Spinal cord (tissue), 9 donors: ENCODE measurements at regions not wholly inside any gene's neighbourhood (a gene's known extent, or its start where the extent isn't known, plus 50 kb on each side); places are given as distances from the start of the nearest gene placed in this dataset.
"Not testable (repeated sequence)": the region's sequence is repeated elsewhere in the genome, so short reads cannot be mapped to it uniquely, and the experiment has no call there.

Experiments
- DNase-seq, 6 donors: peaks; one replicate each; pipeline versions ENCODE4 v3.0.0 to v3.0.0-alpha.2; 2013 to 2015; ENCODE audit warnings: low spot score in 6 of 6, low read depth in 4 of 6
- H3K27ac ChIP-seq: one replicate; pipeline ENCODE4 v1.5.1; 2013; ENCODE audit warnings: low read depth, low read length, control low read depth
- H3K27me3 ChIP-seq: one replicate; pipeline ENCODE4 v1.6.1; 2013; ENCODE audit warnings: low read length; ENCODE audit not compliant: control insufficient read depth, insufficient read depth
- H3K36me3 ChIP-seq: one replicate; pipeline ENCODE4 v1.6.1; 2013; ENCODE audit warnings: low read length; ENCODE audit not compliant: control insufficient read depth, insufficient read depth
- H3K4me1 ChIP-seq: one replicate; pipeline ENCODE4 v1.6.1; 2013; ENCODE audit warnings: low read length; ENCODE audit not compliant: control insufficient read depth, insufficient read depth
- H3K4me3 ChIP-seq: one replicate; pipeline ENCODE4 v1.5.1; 2013; ENCODE audit warnings: low read depth, low read length, control low read depth
- H3K9me3 ChIP-seq: one replicate; pipeline ENCODE4 v1.6.1; 2013; ENCODE audit warnings: low read length; ENCODE audit not compliant: control insufficient read depth, insufficient read depth
- WGBS: methylation state at CpG from one replicate; pipeline ENCODE4 v1.1.5; 2013; ENCODE audit warnings: missing lambda C conversion rate; ENCODE audit not compliant: insufficient coverage; 5-methylcytosine and 5-hydroxymethylcytosine counted together
- donor health status: healthy.

DNA sequence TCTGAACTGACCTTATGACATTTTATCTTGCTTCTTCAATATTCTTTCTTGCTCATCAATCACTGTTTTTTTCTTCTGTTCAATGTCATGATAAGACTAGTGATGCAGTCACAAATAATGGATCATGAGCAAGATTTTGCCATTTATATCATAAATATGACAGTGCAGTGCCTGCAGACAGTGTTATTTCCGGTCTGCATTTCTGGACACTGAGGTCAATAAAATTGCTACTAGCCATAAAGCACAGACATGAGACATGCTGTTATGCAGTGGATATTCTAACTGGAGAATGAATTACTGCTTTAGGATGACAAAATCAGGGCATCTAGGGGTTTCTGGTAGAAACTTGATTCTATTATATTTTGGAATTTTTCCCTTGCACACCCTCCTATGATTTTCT is 1509.7 kb upstream of the LRRTM3 start:
- DNase-seq = no peak
- H3K4me1 ChIP-seq = no peaks in the 10 kb centered on the region
- 100% methylated on average over 1 of the region's 1 CpG for WGBS
- no peak overlapping the region for H3K27ac ChIP-seq
- no peaks in the 10 kb centered on the region for H3K27me3 ChIP-seq
- H3K36me3 ChIP-seq = no peaks in the 10 kb centered on the region
- H3K4me3 ChIP-seq = no peak overlapping the region
- H3K9me3 ChIP-seq = no peaks in the 10 kb centered on the region

DNA sequence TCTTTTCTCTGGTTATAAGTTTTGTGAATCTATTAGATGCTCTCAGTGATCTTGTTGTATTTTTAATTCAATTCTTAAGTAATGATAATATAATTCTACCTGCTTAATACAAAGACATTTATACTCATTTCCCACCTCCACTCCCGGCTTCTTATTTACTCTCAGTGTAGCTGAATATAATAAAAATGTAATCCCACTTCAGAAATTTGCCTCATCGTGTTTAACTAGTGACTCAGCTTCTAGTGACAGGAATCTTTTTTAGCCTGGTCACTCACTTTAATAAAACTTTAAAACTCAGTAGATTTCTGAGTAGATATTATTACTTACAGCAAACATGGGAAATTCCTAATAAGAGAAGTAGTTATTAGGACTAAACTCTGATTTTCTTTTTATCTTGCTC is 1506.2 kb upstream of the LRRTM3 start:
- Histone ChIP-seq H3K9me3 (no peaks in the 10 kb centered on the region), H3K27ac (no peak overlapping the region), H3K27me3 (no peaks in the 10 kb centered on the region), H3K4me1 (no peaks in the 10 kb centered on the region), H3K4me3 (no peak overlapping the region), H3K36me3 (no peaks in the 10 kb centered on the region)
- DNase-seq = no peak
- no CpG with 5 or more reads among the region's 2 CpGs for WGBS

DNA sequence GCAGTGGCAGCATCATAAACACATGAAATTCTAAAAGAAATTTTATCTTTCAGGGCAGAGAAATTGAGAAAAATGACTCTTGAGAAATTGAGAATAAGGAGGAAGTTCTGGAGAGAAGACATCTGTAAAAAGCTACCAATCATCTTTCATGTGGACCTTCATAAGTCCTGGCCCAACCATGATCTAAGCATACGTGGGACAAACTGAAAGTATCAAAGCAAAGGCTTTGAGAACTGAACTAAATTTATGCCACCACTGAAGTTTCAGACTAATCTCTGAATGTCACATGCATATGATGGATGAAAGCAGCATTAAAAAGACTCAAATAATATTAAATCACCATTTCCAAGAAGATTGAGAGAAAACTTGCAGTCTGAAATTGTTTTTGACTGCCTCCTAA is 1502.8 kb upstream of the LRRTM3 start:
- Histone ChIP-seq H3K4me3 (no peak overlapping the region), H3K36me3 (no peaks in the 10 kb centered on the region), H3K9me3 (no peaks in the 10 kb centered on the region), H3K27me3 (no peaks in the 10 kb centered on the region), H3K4me1 (no peaks in the 10 kb centered on the region), H3K27ac (no peak overlapping the region)
- no peak for DNase-seq
- WGBS = no CpG with 5 or more reads among the region's 1 CpG

DNA sequence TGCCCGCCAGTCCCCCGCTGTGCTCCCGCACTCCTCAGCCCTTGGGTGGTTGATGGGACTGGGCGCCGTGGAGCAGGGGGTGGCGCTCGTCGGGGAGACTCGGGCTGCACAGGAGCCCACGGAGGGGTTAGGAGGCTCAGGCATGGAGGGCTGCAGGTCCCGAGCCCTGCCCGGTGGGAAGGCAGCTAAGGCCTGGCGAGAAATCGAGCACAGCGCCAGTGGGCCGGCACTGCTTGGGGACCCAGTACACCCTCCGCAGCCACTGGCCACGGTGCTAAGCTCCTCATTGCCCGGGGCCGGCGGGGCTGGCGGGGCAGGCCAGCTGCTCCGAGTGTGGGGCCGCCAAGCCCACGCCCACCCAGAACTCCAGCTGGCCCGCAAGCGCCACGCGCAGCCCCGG is 1496.5 kb upstream of the LRRTM3 start:
- 99% methylated on average over 24 of the region's 30 CpGs for WGBS
- DNase-seq, H3K4me1 ChIP-seq, H3K4me3 ChIP-seq, H3K9me3 ChIP-seq, H3K27ac ChIP-seq, H3K27me3 ChIP-seq, H3K36me3 ChIP-seq: not testable (repeated sequence)

DNA sequence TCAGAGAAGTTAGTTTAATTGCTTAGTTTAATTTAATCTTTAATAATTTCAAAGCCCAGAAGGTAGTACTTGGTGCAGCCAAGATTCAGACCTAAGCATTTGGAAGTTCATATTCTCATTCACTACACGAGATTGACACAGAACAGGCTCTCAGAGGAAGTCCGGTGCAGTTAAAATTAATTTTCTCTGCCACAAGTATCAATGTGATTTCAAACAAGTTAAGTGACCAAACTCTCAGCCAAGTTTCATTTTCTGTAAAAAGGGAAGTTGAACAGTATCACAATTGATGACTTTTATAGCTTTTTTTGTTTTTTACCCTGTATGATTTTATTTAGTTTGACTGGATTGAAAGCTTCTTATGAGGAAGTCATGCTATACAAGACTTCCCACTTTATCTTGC is 1494.9 kb upstream of the LRRTM3 start:
- DNase-seq = no peak
- Histone ChIP-seq H3K36me3 (no peaks in the 10 kb centered on the region), H3K9me3 (no peaks in the 10 kb centered on the region), H3K27ac (no peak overlapping the region), H3K4me1 (no peaks in the 10 kb centered on the region), H3K4me3 (no peak overlapping the region), H3K27me3 (no peaks in the 10 kb centered on the region)
- WGBS = no CpG with 5 or more reads among the region's 2 CpGs

DNA sequence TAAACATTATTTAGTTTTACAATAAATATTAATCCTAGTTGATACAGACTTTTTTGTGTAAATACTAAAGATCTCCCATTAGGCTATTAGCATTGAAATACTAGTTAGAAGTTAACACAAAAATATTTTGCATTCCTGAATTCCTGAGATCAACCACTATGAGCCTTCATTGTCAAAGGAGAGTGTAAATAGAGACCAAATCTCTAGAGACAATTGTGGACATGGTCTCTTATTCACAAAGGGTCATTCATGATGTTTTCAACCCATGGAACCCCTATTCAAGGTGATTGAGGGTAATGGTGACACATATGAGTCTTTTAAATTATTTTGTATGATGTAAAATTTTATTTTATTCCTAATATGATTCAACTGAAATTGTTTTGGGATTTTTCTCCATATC is 1454.8 kb upstream of the LRRTM3 start:
- Histone ChIP-seq H3K36me3 (no peaks in the 10 kb centered on the region), H3K9me3 (no peaks in the 10 kb centered on the region), H3K27me3 (no peaks in the 10 kb centered on the region), H3K27ac (no peak overlapping the region), H3K4me1 (no peaks in the 10 kb centered on the region), H3K4me3 (no peak overlapping the region)
- no peak for DNase-seq

DNA sequence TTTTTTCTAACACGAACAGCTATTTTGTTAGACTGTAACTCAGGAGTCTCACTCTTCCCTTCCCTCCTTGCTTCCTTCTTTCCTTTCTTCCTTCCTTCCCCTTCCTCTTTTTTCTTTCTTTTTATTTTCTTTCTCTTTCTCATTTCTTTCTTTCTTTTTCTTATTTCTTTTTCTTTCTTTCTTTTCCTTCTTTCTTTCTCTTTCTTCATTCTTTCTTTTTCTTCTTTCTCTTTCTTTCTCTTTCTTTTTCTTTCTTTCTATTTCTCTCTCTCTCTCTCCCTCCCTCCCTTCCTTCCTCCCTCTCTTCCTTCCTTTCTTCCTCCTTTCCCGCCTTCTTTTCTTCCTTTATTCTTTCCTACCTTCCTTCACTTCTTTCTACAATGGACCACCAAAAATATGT is 1443.0 kb upstream of the LRRTM3 start:
- WGBS = 100% methylated on average over 1 of the region's 2 CpGs

DNA sequence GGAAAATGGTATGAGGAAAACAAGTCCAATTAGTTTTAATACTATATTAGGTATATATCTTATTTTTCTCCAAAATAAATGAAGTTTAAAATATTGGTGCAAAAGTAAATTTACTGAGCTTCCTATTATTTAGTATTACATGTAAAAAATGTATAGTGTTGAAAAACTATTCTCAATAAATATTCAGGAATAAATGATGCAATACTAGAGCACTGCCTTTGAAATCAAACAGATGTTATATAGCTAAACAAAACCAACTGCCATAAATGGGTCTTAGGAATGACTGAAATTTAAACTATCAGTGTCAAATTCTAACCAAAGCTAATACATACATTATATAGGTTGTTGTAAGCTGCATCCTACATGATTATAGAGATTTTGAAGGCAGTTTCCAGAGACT is 1434.0 kb upstream of the LRRTM3 start:
- DNase-seq = no peak
- Histone ChIP-seq H3K9me3 (no peaks in the 10 kb centered on the region), H3K4me1 (no peaks in the 10 kb centered on the region), H3K27me3 (no peaks in the 10 kb centered on the region), H3K4me3 (no peak overlapping the region), H3K36me3 (no peaks in the 10 kb centered on the region), H3K27ac (no peak overlapping the region)

More for the DNA sequence above, 1443.0 kb upstream of the LRRTM3 start:
- Histone ChIP-seq H3K27ac (no peak overlapping the region), H3K9me3 (no peaks in the 10 kb centered on the region), H3K36me3 (no peaks in the 10 kb centered on the region), H3K4me3 (no peak overlapping the region), H3K27me3 (no peaks in the 10 kb centered on the region), H3K4me1 (no peaks in the 10 kb centered on the region)
- no peak for DNase-seq

DNA sequence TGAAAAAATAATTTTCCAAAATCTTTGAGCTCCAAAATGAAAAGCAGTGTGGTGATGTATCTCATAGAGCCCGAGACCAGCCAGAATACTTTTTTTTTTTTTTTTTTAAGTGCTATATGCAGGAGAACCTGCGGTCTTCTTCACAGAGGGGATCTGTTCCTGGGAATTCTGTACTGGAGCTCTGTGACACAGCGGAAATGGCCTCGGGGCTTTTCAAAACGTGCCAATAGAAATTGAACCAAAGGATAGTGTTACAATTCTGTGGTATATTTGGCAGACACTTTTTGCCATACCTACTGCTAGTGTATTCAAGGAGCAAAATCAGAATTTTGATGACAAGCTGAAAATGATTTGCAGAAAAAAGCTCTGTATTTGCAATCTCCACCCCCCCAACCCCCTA is 1429.3 kb upstream of the LRRTM3 start:
- Histone ChIP-seq H3K27ac (no peak overlapping the region), H3K27me3 (no peaks in the 10 kb centered on the region), H3K36me3 (no peaks in the 10 kb centered on the region), H3K4me1 (no peaks in the 10 kb centered on the region), H3K4me3 (no peak overlapping the region), H3K9me3 (no peaks in the 10 kb centered on the region)
- 76% methylated on average over 4 of the region's 5 CpGs for WGBS
- no peak for DNase-seq

DNA sequence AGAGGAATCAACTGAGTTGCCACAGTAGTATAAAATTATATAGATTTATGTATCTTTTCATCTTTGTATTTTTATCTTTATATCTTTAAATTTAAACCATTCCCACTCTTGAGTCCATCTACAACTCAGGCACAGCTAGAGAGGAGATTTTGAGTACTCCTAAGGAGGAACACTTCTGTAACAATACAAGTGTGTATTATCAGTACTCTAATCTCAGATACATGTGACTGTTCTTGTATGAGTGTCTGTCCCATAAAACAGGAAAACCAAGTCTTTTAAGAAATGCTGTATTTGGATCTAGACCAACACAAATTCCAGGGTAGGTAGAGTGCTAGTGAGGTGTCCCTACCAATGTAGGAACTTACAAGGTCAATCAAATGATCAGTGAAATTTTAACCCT is 1428.0 kb upstream of the LRRTM3 start:
- H3K4me1 ChIP-seq = no peaks in the 10 kb centered on the region
- H3K4me3 ChIP-seq = no peak overlapping the region
- no peaks in the 10 kb centered on the region for H3K27me3 ChIP-seq
- no peak for DNase-seq
- no peaks in the 10 kb centered on the region for H3K9me3 ChIP-seq
- H3K36me3 ChIP-seq = no peaks in the 10 kb centered on the region
- no peak overlapping the region for H3K27ac ChIP-seq

DNA sequence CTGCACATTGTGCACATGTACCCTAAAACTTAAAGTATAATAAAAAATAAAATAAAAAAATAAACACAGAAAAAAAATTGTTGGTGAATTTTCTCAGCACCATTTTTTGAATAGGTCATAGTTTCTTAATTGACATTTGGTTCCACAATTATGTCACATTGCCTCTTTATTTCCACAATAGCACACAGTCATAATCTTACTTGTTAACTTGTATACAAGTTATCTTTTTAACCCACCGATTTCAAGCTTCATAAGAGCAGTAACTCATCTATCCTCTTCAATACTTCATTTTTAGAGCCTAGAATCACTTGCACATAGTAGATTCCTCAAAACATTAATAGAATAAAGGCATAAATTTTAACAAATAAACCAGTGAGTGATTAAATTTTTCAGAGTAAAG is 1425.1 kb upstream of the LRRTM3 start:
- no peak for DNase-seq
- no CpG with 5 or more reads among the region's 1 CpG for WGBS
- no peaks in the 10 kb centered on the region for H3K36me3 ChIP-seq
- H3K4me1 ChIP-seq = no peaks in the 10 kb centered on the region
- H3K9me3 ChIP-seq = no peaks in the 10 kb centered on the region
- H3K4me3 ChIP-seq = no peak overlapping the region
- H3K27ac ChIP-seq = no peak overlapping the region
- H3K27me3 ChIP-seq = no peaks in the 10 kb centered on the region
